ENCODE measurements at regions not wholly inside any gene's neighbourhood (a gene's known extent, or its start where the extent isn't known, plus 50 kb on each side); places are given as distances from the start of the nearest gene placed in this dataset.

DNA sequence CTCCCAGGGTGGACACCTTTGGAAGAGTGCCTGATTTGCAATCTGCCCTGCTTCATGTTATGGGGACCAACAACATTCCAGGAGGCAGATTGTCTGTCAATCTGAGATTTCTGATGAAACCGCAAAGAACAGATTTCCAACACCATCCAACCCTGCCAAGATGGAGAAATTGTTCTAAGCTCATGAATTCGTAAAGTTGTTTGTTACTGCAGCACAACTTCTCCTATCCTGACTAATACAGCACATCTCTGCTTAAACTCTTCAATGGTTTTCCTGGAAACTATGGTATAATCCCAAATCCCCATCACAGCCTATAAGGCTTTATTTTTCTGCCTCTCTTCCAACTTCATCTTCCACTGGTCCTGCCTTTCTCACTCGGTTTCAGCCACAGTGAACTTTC is 210.3 kb upstream of the TSHZ3 start:
- DNase-seq (ENCODE audit: low spot score): no peak

DNA sequence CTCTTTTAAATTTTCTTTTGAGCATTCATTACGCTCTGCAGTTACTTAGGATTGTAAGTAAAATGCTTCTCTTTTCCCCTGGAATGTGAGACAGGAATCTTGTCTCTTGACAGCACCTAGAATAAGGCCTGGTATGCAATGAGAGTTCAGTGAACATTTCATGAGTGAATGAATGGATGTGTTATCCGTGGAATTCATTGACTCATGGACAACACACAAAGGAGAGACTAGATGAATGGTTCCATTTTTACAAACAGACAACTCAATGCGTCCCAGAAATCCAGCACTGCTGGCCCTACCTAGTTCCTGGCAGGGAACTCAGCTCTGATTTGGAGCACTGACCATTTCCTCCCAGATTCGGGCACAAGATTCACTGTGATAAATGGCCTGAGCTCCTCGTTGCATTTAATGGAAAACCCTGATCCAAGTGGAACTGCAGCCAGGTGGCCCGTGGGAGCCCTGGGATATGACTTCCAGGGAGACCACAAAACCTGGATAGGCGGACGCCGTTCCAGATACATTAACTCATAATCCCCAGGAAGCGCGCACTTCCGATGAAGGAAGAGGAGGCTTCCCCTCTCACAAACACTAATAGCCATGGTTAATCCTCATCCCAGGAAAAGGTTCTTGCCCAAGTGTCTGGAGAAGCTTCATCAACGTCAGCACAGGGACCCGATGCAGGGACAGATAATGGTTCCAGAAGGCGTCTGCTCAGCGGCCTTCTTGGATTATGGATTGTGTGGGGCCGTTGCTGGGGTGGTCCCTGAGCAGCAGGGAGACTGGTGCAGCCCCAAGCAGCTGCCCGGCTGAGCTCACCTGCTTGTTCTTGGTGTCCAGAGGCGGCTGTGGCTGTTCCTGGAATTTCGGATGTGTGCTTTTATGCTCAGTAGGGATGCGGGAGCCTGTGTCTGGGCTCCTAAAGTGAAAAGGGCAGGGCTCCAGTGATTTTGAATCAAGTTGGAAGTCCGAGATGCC is 211.1 kb upstream of the TSHZ3 start:
- DNase-seq (ENCODE audit: low spot score): no peak

DNA sequence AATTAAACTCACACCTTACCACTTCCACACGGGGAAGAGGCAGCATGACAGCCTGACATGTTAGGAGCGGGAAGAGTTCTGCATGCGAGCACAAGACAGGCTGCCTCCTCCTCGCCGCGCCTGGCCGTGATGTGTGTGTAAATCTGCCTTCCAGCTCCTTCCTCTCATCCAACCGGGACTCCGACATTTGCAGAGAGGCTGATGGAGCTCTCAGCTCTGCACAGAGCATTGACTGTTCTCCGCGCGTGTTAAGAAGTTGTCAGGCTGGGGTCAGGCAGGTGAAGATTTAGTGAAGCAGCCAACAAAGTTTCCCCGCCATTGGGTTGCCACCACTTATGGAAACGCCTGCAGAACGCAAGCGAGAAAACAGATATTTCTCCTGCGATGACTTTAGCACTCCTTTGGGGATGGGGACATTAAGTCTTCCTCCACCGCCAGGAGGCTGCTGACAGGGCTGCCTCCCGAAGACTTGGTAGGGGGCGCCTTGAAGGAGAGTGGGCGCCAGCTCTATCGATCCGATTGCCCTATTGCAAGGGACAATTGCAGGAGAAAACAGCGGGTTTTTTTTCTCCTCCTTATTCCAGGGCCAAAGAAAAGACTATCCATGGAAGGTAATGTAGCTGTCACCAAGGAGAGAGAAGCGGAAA is 213.9 kb upstream of the TSHZ3 start:
- no peak for DNase-seq (ENCODE audit: low spot score)

DNA sequence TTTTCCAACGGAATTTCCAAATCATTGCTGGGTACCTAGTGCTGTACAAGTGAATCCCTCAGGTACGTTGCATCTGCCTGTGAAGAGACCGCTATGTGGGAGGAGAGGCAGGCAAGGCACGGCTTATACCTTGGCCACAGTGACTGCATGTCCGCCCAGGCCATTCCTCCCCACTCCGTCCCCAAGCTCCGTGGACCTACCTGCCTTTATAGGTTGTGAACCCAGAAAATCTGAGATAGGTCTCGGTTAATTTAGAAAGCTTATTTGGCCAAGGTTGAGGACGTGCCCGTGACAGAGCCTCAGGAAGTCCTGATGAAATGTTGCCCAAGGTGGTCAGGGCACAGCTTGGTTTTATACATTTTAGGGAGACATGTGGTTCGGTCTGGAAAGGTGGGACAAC is 218.5 kb upstream of the TSHZ3 start:
- DNase-seq (ENCODE audit: low spot score): no peak

DNA sequence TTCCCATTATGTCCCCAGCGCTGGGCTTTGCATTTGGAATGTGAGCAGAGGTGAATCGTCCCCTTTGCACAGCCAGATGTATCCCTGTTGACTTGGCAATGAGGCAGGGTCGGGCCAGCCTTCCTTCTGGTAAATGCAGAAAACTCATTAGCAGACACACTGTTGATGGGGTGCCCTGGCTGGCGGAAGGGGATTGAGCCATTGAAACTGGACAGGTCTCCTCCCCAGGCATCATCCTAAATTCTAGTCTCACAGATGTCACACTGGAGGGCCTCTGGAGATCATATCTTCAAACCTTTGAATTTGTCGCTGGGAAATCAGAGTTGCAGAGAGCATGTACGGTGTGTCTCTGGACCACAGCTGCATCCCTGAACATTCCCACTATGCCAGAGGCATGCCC is 219.5 kb upstream of the TSHZ3 start:
- DNase-seq (ENCODE audit: low spot score): no peak

DNA sequence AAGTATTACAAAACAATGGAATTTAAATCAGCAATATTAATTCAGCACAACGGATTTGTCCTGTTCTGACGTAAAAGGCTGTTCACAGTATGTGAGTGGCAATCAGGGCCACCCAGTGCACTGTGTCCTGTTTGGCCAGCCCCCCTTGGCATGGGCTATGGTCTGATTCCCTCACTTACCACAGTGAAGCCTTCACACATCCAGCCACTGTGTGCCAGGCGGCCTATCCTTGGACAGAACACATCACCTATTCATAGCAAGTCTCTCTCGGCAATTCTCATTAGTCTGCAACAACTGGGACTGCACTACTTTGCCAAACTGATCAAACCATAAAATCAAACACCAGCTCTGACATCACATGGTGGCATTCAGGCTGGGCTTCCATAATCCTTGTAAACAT is 221.5 kb upstream of the TSHZ3 start:
- DNase-seq (ENCODE audit: low spot score): no peak

DNA sequence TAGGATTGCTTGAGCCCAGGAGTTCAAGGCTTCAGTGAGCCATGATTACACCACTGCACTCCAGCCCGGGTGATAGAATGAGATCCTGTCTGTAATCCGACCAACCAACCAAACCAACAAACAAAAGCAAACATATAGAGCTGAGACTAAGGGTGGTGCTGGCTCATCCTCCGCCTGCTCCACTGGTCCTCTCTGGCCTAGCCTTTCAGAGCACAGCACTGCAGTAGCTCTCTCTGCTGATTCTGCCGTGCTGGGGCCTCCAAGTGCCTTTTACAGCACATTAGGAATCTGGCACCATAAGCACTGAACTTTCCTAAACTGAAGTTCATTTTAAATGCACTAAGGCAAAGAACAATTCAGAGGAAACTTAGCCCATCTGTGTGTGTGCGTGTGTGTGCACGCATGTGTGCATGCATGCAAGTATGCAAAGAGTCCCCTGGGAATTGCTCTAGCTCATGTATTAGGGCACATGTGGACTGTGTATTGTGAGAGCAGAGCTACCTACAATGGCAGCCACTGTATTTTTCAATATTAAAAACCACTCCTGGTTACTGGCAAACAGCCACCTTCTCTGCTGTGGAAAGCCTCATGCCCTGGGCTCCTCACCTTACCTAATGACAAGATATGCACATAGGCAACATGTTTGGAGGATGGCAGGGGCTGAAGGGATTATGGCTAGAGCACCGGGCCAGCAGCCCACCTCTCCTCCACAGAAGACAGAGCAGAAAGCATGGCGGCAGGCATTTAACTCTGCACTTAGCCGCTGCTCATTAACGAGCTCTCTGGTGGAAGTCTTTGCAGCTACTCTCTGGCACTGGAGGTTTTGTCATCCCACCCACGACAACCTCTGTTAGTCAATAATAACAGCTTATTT is 223.1 kb upstream of the TSHZ3 start:
- DNase-seq (ENCODE audit: low spot score): no peak

DNA sequence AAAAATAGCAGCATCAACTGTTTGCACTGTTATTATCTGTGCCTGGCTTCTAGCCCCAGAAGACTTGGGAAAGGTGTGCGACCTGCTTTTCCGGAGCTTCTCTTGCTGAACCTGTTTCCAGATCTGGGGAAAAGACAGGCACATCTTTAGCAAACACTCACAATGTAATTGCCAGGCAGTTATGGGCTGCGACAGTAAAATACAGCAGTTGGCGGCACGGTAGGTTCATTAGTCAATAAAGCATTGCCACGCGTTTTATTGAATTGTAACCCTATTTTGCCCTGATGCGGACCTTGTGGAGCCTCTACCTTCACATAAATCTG is 223.7 kb upstream of the TSHZ3 start:
- DNase-seq (ENCODE audit: low spot score): no peak

DNA sequence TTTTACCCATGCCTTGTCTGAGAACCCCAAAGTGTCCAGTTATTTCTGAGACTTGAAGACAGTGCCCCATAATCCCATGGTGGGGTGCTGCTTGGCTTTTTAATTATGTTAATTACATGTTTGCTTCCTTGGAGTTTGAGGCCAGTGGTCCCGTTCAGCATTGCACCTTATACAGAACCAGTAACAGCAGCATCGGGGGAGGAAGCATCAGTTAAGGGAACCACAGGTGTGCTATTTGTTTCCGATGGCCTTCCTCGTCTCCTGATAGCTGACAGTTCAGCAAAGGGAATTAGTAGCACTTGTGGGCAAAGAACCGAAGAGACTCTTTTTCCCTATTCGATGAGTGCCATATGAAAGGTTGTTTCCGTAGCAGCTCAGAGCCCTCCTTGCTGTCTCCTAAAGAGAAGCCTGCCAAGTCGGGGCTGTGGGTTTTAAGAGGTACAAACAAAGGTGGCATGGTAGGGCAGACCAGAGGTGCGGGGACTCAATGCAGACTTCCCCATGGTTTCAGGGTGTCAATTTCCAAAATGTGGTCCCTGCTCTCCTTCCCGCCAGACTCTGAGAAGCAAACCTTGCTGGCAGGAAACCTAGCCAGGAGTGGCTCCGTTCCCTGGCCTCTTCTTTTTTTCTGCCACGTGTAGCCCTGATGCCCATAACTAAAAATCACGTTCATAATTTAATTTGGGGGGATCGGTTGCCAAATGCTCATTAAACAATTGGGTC is 225.2 kb upstream of the TSHZ3 start:
- no peak for DNase-seq (ENCODE audit: low spot score)

DNA sequence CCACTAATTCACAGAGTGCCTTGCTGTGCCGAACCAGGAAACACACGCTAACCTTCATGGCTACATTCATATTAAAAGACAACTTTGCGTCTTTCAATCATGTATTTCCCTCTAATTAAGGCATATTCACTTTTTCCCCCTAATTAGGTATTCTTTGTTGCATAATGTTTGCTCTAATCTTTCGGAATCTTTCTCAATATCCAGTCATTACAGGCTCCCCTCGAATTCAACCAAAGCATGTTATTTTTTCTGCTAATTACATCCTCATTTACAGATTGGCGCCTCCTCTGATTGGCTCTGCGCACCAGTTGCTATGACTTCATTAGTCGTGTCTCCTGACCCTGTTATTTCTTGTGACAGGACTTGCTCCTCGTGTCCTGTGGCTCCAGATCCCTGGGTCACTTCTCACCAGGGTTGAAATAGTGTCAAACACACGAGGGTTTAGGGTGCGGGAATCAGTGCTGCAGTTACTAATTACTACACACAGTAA is 226.7 kb upstream of the TSHZ3 start:
- DNase-seq (ENCODE audit: low spot score): no peak

DNA sequence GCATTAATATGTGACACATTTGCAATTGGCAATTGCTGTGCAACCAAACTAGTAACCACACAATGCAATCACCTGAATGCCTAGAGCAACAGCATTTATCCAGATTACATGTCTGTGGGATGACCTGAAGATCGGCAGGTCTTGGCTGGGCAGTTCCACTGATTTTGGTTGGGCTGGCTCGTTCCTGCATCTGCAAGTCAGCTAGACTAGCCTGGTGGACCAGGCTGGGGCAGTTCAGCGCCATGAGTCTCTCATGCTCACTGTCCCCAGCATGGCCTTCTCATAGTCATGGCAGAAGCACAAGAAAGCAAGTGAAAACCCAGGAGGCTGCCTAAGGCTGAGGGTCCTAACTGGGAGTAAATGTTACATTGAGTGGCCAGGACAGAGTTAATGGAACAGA is 229.1 kb upstream of the TSHZ3 start:
- no peak for DNase-seq (ENCODE audit: low spot score)

DNA sequence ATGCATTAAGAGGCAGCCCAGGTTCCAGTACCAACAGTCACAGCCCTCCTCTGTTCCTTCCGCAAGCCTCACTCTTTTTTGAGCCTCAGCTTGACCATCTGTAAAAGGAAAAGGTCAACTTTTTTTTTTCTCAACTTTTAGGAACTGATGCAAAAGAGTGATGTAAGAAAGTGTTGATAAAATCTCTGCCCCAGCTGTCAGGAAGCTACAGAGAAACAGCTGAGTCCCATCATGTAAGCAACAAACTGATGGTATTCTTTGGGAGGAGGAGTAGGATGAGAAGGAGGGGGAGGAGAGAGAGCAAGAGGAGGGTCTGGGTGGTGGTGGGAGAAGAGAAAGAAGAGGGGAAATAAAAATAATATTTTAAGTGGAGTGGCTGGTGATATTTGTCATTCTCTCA is 233.9 kb upstream of the TSHZ3 start:
- no peak for DNase-seq (ENCODE audit: low spot score)

DNA sequence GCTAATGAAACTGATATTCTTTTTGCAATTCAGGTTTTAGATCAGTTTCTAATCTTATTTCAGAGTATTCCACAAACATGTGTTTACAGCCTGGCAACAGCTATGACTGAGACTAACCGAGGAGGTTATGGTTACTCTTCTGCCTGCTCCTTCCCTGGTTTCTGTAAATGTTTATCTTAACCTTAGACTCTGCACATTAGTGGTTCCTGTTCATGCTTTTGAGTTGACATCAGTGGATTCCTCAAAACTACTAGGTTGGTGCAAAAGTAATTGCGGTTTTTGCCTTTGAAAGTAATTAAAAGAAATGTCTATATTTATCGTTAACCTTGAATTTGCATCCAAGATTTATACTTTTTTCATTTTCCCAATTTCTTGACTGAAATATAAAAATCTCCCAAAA is 237.0 kb upstream of the TSHZ3 start:
- peak; percentile 90 for DNase-seq (ENCODE audit: low spot score)

DNA sequence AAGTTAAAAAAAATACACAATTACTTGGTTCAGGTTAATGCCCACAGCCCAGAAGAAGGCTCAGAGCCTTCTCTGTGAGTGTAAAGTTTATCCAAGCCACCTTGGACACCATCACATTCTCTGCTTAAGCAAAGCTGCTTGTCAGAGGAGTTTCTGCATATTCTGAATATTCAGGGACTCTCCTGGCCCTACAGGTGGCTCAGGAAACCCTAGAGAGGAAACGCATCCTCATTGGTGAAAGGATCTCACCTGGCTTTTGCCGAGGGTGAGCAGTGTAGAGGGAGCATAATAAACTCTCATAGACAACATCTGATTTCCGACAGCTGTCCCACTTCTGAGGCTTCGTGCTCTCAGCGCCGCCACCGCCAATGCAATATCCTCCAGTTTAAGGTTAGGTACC is 239.9 kb upstream of the TSHZ3 start:
- DNase-seq (ENCODE audit: low spot score): no peak

DNA sequence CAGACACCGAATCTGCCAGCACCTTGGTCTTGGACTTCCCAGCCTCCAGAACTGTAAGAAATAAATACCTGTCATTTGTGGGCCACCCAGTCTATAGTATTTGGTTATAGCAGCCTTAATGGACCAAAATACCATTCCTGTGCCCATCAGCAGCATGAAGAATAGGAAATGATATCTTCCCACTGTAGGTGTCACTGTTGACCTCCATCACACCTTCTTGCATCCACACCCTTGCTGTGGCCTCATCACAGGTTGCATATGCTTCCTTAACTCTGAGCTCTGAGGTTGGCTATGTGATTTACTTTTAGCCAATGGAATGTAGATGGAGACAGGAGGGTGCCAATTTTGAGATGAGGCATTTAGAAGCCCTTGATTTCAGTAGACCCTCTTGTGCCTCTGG is 242.0 kb upstream of the TSHZ3 start:
- no peak for DNase-seq (ENCODE audit: low spot score)

DNA sequence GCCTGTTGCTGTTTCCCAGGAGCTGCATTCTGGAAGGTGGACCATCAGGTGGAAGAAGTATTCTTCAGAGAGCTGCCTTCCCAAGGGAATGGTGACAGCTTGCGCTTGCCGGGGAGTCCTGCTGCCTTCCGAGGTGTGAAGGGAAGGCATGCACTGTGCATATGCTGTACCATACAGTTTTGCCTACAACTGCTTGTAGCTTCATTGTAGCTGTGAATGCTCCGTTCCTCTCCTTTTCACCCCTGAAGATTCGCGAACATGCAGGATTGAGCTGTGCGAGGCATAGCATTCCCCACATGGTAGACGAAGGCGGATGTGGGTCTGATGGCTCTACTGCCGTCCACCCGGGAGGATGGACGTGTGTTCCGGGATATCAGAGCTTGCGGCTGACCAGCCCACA is 243.2 kb upstream of the TSHZ3 start:
- no peak for DNase-seq (ENCODE audit: low spot score)

DNA sequence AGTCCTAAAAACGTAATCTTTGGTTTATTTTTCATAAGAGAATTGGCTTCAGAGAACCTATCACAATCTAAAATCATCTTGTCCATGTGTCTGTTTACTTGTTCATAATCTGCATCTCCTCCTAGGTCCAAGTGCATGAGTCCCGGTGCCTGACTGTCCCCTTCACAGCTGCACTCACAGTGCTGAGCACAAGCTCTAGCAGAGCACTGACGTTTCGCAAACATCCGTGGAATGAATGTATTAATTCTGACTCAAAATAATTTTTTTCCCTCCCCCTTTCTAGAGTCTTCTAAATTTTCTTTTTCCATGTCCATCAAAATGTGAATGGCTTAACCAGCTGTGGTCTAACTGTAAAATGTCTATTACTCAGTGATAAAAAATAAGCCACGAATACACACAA is 245.5 kb upstream of the TSHZ3 start:
- DNase-seq (ENCODE audit: low spot score): no peak

DNA sequence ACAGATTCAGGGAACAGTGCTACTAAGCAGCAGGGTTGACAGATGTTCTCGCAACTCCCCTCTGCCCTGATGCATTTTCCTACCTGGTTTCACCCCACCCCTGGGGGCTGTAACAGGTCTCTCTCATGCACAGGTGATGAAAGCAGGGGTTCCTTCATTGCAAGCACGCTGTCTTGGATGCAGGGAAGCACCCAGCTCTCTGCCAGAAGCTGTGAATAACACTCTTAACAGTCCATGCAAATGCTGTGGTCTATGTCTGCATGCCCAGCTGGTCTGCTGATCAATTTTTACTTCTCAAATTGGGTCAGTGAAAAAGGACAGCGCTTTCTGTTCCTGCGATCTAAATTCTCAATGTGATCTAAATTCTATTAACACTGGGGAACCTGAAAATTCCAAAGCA is 246.3 kb upstream of the TSHZ3 start:
- DNase-seq (ENCODE audit: low spot score): no peak

DNA sequence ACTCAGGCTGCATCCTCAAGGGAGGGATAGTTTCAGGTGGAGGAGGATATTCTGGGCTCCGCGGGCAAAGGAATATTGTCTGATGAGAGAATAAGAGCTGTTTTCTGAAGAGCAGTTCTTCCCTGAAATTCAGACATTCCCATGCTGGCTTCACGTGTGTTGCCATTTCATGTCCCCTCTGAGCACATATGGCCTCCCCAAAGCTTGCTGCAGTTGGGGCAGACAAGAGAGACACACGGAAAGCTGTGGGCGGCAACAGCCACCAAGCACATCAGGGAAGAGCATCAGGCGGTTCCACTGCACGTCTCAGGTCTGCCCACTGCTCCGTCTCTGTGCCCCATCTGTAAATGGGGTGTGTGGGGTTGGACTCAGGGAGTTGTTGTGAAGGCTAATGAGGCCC is 247.5 kb upstream of the TSHZ3 start:
- DNase-seq (ENCODE audit: low spot score): no peak

DNA sequence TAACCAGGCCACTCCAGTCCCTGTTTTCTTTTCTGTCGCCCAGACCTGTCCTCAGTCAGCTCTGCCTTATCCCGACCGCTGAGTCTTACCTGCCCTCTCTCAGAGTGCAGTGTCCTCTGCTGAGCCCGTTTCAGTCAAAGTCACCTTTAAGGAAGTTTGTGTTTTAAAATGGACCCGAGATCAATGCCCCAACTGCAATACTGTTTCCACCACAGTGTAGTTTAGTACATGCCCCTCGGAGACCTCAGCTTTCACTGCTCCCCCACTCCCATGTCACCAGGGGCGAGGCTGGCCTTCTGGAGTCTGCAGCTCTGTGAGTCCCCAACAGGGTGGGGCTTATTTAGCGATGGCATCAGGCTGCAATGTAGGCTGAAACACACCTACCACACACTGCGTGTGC is 248.4 kb upstream of the TSHZ3 start:
- no peak for DNase-seq (ENCODE audit: low spot score)

DNA sequence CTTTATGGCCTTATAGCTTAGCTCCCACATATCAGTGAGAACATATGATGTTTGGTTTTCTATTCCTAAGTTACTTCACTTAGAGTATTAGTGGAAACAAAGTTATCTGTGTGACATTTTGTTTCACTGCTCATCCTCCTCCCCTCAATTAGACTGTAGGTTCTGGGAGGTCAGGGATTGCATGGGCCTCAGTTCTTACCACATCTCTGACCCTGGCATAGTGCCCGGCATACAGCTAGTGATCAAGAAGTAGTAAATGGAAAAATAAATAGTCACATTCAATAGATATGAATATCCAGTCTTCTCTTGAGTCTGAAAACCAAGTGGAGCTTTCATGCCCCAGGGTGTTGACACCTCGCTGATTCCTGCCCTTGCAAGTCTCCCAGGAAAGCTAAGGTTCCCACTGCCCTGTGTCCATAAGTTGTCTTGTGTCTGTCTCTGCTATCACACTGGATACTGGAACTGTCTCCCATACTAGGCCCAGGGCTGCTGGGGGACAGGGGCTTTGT is 249.5 kb upstream of the TSHZ3 start:
- DNase-seq (ENCODE audit: low spot score): no peak
